ENCODE measurements at regions not wholly inside any gene's neighbourhood (a gene's known extent, or its start where the extent isn't known, plus 50 kb on each side); places are given as distances from the start of the nearest gene placed in this dataset.
"Not testable (repeated sequence)": the region's sequence is repeated elsewhere in the genome, so short reads cannot be mapped to it uniquely, and the experiment has no call there.

GRCh38 chr4:20196476-20196875 is 55.2 kb upstream of the SLIT2 start:
- DNase-seq, result peak; percentile 24

GRCh38 chr4:20195071-20195885 is 56.4 kb upstream of the SLIT2 start:
- peak; percentile 89 for DNase-seq

GRCh38 chr4:20194123-20195013 is 57.3 kb upstream of the SLIT2 start:
- DNase-seq, result peak; percentile 94

- DNase-seq, result peak; percentile 52
Observed at GRCh38 chr4:20193141-20193936, 58.4 kb upstream of the SLIT2 start.

- no peak for DNase-seq
Observed at GRCh38 chr4:20192736-20193135, 59.0 kb upstream of the SLIT2 start.

- no peak for DNase-seq
Observed at GRCh38 chr4:20185103-20185502, 66.6 kb upstream of the SLIT2 start.

- not testable (repeated sequence) for DNase-seq
Observed at GRCh38 chr4:20183131-20183530, 68.6 kb upstream of the SLIT2 start.

GRCh38 chr4:20181926-20182325 is 69.8 kb upstream of the SLIT2 start:
- no peak for DNase-seq

- DNase-seq, result no peak
Observed at GRCh38 chr4:20180509-20180908, 71.2 kb upstream of the SLIT2 start.

- no peak for DNase-seq
Observed at GRCh38 chr4:20178902-20179576, 72.7 kb upstream of the SLIT2 start.

- DNase-seq, result no peak
Observed at GRCh38 chr4:20176881-20177280, 74.8 kb upstream of the SLIT2 start.

- DNase-seq, result no peak
Observed at GRCh38 chr4:20172070-20172760, 79.5 kb upstream of the SLIT2 start.

- no peak for DNase-seq
Observed at GRCh38 chr4:20166544-20166943, 85.2 kb upstream of the SLIT2 start.

GRCh38 chr4:20159516-20159915 is 92.2 kb upstream of the SLIT2 start:
- DNase-seq, result no peak

- DNase-seq, result peak; percentile 30
Observed at GRCh38 chr4:20158195-20158594, 93.5 kb upstream of the SLIT2 start.

- DNase-seq, result peak; percentile 21
Observed at GRCh38 chr4:20151436-20151835, 100.3 kb upstream of the SLIT2 start.

- DNase-seq, result not testable (repeated sequence)
Observed at GRCh38 chr4:20149143-20149542, 102.6 kb upstream of the SLIT2 start.

GRCh38 chr4:20137176-20137575 is 114.5 kb upstream of the SLIT2 start:
- peak; percentile 78 for DNase-seq

- peak; percentile 48 for DNase-seq
Observed at GRCh38 chr4:20127626-20128025, 124.1 kb upstream of the SLIT2 start.

- DNase-seq, result peak; percentile 81
Observed at GRCh38 chr4:20126906-20127305, 124.8 kb upstream of the SLIT2 start.

- DNase-seq, result no peak
Observed at GRCh38 chr4:20124317-20125026, 127.2 kb upstream of the SLIT2 start.

Data from fibroblast of skin of right biceps (primary cell).